ENCODE measurements at regions not wholly inside any gene's neighbourhood (a gene's known extent, or its start where the extent isn't known, plus 50 kb on each side); places are given as distances from the start of the nearest gene placed in this dataset.
"Not testable (repeated sequence)": the region's sequence is repeated elsewhere in the genome, so short reads cannot be mapped to it uniquely, and the experiment has no call there.

GRCh38 chr15:58378241-58379085, 53.3 kb upstream of the LIPC start:
- no peak for TF ChIP-seq GLIS3 (CRISPR knock-in tag; IDR thresholded peaks at IDR 0.05)
- TF ChIP-seq ZNF70 (CRISPR knock-in tag; IDR thresholded peaks at IDR 0.05): no peak
- no peak for TF ChIP-seq CSDC2 (CRISPR knock-in tag; IDR thresholded peaks at IDR 0.05)
- no peak for TF ChIP-seq SNAI2 (CRISPR knock-in tag; IDR thresholded peaks at IDR 0.05)
- TF ChIP-seq CSRNP3 (CRISPR knock-in tag; IDR thresholded peaks at IDR 0.05): no peak
- no peak for TF ChIP-seq TOX (CRISPR knock-in tag; IDR thresholded peaks at IDR 0.05; ENCODE audit: borderline replicate concordance)
- no peak for TF ChIP-seq PATZ1 (CRISPR knock-in tag; IDR thresholded peaks at IDR 0.05; ENCODE audit: borderline replicate concordance)
- no peak for TF ChIP-seq PPARA (CRISPR knock-in tag; IDR thresholded peaks at IDR 0.05; ENCODE audit: borderline replicate concordance)
- no peak for TF ChIP-seq POU6F1 (CRISPR knock-in tag; IDR thresholded peaks at IDR 0.05; ENCODE audit: borderline replicate concordance, low read depth)
- TF ChIP-seq ZNF8 (CRISPR knock-in tag; IDR thresholded peaks at IDR 0.05): no peak
- TF ChIP-seq BACH2 (CRISPR knock-in tag; IDR thresholded peaks at IDR 0.05; ENCODE audit: borderline replicate concordance): no peak
- TF ChIP-seq TCF4 (CRISPR knock-in tag; IDR thresholded peaks at IDR 0.05; ENCODE audit: borderline replicate concordance): no peak
- no peak for TF ChIP-seq RARB (CRISPR knock-in tag; IDR thresholded peaks at IDR 0.05)
- no peak for TF ChIP-seq ARNTL (CRISPR knock-in tag; IDR thresholded peaks at IDR 0.05; ENCODE audit: borderline replicate concordance, low read depth)
- TF ChIP-seq ZNF565 (CRISPR knock-in tag; conservative IDR thresholded peaks at IDR 0.05; ENCODE audit: low read depth): no peak
- no peak for TF ChIP-seq ZC3H10 (CRISPR knock-in tag; IDR thresholded peaks at IDR 0.05)
- TF ChIP-seq TSHZ2 (CRISPR knock-in tag; IDR thresholded peaks at IDR 0.05): no peak
- TF ChIP-seq OSR1 (CRISPR knock-in tag; IDR thresholded peaks at IDR 0.05): no peak
- no peak for ATAC-seq

- ATAC-seq: not testable (repeated sequence)
These were observed 52.3 kb upstream of the LIPC start for GRCh38 chr15:58379454-58379853.

GRCh38 chr15:58380280-58380945, 51.4 kb upstream of the LIPC start:
- TF ChIP-seq ISL1 (CRISPR knock-in tag; IDR thresholded peaks at IDR 0.05): no peak
- TF ChIP-seq CSDC2 (CRISPR knock-in tag; IDR thresholded peaks at IDR 0.05): no peak
- no peak for TF ChIP-seq CREB5 (CRISPR knock-in tag; IDR thresholded peaks at IDR 0.05; ENCODE audit: low read depth)
- TF ChIP-seq BACH2 (CRISPR knock-in tag; IDR thresholded peaks at IDR 0.05; ENCODE audit: borderline replicate concordance): no peak
- TF ChIP-seq RARB (CRISPR knock-in tag; IDR thresholded peaks at IDR 0.05): no peak
- no peak for TF ChIP-seq ZC3H10 (CRISPR knock-in tag; IDR thresholded peaks at IDR 0.05)
- no peak for ATAC-seq
